Stimulated activated CD8-positive, alpha-beta memory T cell treated with anti-CD3 and anti-CD28 coated beads, Interleukin-15, amount 100 ng/mL, for 4 hours (primary cell): ENCODE measurements at regions not wholly inside any gene's neighbourhood (a gene's known extent, or its start where the extent isn't known, plus 50 kb on each side); places are given as distances from the start of the nearest gene placed in this dataset.
"Not testable (repeated sequence)": the region's sequence is repeated elsewhere in the genome, so short reads cannot be mapped to it uniquely, and the experiment has no call there.

Source experiments
- DNase-seq, 2 donors: peaks; one replicate each; pipeline ENCODE4 v3.0.0-alpha.2; 2020; ENCODE audit warnings: low read depth in 2 of 2

DNA sequence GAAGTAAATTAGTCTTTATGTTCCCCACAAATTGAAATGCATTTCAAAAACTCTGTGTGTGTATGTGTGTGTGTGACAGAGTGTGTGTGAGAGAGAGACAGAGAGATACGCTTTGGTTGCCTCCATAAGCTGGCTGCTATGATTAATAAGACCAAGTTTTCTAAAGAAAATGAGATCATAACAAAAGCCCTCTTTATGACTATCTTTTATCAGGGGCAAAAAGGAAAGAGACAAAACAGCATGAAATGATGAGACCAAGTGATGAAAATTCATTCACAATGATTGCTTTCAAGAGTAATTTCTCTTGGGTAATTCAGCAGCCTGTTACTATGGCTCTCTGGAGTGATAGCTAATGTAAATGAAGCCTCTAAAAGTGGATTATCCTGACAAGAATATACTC, 277.6 kb upstream of the PLEKHG7 start:
- no peak for DNase-seq

DNA sequence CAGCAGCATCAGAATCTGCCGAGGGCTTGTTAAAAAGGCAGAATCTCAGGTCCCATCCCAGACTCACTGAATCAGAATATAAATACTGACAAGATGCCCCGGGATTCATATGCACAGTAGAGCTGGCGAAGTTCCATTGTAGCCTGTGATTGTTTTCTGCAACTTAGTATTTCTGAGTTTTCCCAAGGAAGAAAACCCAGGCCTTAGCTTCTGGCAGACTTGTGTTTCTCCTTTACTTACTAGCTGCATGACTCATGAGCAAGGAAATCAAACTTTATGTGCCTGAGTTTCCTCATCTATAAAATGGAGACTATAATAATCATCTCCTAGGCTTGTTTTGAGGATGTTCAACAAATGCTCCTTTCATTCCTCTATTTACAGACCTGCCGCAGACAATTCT, 278.5 kb upstream of the PLEKHG7 start:
- no peak for DNase-seq

DNA sequence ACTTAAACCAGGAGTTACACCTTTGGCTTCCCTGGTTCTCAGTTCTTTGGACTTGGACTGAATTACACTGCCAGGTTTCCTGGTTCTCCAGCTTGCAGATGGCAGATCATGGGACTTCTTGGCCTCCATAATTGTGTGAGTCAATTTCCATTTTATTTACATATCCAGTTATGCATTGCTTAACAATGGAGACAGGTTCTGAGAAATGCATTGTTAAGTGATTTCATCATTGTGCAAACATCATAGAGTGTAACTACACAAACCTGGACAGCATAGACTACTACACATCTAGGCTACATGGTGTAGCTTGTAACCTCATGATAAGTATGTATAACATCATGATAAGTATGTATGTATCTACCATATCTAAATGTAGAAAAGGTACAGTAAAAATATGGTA, 276.1 kb upstream of the BTG1 start:
- no peak for DNase-seq

DNA sequence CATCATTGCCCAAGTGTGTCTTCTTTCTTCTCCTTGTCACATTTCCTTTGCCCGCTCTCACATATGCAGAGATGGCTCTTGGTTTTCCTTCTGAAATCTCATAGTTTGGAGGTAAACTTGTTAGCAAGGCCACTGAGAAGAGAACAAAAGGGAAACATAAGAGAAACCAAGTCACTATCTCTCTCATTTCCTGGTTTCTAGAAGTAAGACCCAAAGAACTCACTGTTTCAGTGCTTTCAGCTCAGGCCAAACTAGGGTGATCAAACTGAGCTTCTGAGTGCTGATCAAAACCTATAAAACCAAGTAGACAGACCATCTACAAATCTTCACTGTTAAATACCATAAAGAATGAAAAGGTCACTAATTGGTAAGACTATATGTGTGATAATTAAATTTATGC, 275.4 kb upstream of the BTG1 start:
- no peak for DNase-seq

DNA sequence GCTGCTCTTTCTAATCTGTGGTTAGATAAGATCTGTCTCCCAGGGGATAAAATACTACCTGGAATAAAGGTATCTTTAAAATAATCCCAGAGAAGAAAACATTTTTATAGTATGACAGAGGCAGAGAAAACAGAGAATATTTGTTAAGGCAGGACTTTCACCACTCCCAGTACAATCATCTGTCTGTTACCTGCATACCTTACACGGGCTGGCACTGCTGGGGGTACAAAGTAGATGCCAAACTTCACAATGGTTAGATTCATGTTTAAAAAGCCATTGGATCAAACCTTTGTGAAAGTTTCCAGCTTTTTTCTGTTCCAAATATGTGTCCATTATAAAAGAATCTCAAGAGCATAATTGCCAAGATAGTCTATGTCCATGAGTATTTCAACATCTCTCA, 273.6 kb upstream of the BTG1 start:
- DNase-seq, result no peak

DNA sequence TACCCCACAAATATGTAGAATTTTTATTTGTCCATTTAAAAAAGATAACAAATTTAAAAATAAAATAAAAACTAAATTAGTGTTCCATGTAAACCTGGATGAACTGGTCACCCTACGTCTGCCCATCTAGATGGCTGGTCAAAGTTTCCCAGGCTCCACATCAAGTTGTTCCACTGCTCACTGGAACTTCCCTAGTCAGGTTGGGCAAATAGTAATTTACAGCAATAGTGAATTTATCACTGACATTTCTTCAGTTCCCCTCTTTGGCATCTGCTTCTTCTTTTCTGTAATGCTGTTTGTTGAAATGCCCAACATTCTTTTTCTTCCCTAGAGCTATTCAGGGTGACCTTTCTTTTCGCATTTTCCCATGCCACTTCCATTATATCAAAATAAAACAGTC, 272.7 kb upstream of the BTG1 start:
- no peak for DNase-seq

DNA sequence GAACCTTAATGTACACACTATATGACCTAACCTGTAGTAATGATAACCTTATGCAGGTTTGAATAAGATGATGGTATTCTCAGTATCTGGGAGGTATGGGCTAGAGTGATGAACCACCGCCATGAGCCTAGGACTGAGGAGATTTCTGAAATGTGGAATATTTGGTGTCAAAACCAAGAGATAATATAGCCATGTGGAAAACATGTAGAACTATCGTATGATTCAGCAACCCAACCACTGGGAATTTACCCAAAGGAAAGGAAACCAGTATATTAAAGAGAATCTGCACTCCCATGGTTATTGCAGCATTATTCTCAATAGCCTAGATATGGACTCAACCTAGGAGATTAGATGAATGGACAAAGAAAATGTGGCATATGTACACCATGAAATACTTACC, 271.7 kb upstream of the BTG1 start:
- DNase-seq, result no peak

DNA sequence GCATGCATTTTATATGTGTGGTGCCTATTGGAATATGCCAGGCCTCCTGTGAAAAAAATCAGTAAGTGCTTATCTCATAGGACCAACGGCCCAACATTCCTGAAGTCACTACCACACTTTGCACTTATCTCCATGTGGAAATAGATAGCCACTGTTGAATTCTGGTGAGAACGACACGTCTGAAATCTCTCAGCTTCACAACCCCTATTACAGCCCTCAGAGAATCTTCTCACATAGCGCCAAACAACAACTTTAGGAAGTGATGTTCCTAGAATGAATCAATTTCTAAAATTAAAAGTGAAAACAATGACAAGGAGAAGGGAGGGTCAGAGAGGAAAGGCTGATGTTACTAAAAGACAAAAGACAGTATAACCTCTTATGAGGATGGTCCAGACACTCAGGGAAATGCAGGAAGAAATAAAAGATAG, 270.8 kb upstream of the BTG1 start:
- no peak for DNase-seq

DNA sequence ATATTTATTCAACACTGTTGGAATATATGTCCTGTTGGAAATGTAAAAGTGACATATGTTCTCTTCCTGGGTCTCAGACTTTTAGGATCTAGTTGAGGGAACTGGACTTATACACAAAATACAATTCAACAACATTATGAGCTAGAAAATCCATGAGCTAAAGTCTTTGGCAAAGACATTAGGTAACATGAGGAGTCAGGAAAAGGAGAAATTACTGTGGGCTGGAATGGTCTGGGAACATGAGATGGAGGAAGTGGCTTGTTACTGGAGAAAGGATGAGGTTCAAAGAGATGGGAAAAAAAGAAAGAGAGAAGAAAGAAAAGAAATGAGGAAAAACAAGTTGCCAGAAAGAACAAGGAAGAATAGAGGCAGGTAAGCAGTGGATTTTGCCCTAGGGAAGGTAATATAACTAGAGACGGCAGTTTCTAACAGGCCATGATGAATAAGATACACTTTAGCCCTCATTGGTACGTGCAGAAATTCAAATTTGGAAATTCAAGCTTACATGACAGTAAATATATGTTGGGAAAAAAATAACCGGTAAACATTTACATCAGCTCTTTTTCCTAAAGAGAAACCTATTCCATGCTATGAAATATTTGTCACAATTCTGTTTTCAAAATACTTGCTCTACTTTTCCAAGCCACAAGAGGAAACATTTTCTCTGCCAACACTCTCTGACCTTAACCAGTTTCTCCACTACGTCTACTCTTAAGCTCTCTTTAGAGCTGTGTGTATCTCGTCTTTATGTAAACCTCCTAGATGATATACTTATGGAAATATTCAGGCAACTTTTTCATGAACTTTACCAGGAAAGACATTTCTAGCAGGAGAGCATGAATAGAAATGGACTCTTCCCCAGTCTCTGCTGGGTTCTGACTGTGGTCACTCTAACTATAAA, 268.8 kb upstream of the BTG1 start:
- DNase-seq, result no peak

DNA sequence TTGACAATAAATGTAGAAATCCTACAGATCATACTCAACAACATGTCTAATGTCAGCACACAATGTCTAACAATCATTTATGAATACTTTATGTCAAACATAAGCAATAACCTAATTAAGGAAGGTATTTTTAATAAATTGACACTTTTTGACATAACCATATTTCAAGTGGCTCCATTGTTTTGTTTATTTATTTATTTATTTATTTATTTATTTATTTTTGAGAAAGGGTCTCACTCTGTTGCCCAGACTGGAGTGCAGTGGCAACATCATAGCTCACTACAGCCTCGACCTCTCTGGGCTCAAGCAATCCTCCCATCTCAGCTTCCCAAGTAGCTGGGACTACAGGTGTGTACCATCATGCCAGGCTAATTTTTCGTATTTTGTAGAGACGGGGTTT, 267.6 kb upstream of the BTG1 start:
- no peak for DNase-seq

DNA sequence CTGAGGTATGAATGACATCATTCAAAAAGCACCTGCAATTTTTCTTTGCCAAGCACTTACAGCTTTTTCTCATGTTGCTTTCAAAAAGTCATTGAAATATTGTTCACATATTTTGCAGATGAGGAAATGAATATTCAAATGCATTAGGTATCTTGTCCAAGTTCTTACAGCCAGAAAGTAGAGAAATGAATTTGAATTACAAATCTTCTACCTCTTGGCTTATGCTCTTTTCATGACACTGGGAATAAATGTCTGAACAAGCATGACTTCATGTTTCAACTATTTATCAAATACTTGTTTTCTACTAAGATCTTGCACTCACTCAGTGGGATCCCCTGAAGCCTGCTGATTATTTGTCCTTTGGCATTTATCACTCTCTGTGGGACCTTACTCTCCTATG, 267.2 kb upstream of the BTG1 start:
- DNase-seq, result no peak

DNA sequence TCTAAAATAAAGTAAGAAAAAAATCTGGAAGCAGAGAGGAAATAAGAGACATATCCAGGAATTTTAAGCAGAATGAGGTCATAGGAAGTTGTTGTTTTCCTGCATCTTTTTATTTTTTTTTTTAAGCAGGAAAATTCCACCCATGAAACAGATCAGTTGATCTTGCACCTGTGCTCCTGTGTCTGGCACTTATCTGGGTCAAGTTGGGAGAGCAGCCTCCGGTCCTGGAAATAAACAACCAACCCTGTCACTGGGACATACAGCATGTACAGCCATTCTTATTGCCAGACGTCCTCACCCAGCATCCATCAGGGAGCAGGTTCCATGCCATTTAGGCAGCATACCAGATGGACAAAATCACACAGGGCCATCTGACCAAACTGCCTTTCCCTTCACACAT, 266.0 kb upstream of the BTG1 start:
- DNase-seq, result no peak

DNA sequence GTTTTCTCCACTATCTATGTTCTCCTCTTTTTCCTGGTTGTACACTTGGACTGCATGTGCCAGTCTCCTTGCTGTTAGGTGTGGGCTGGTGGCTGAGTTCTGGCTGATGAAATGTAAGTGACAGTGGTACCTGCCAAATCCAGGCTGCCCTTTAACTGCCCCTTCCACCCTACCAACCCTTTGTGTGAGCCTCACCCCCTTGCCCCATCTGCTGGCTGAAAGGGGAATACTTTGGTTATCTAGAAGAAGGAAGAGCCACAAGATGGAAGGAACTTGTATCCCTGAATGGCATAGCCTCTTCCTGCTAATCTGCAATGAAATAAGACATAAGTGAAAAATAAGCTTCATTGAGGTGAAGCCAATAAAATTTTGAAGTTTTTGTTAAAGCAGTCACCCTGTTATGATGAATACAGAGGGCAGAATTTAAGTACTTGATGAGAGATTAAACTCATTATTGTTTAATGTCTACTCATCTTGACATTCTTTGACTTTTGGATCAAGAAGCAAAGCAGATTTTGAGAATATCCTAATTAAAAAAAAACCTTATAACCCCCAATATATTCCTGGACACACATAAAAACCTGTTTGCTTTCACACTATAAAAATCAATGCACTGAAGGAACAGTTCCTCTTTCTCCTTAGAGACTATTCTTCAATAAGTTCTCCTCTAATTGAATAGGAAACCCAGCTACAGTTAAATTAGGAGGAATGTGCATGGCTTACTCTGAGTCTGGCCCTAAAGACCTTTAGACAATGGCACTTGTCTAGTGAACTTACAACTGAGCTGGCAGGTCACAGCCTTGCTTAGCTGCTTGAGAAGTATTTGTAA, 262.6 kb upstream of the BTG1 start:
- no peak for DNase-seq

DNA sequence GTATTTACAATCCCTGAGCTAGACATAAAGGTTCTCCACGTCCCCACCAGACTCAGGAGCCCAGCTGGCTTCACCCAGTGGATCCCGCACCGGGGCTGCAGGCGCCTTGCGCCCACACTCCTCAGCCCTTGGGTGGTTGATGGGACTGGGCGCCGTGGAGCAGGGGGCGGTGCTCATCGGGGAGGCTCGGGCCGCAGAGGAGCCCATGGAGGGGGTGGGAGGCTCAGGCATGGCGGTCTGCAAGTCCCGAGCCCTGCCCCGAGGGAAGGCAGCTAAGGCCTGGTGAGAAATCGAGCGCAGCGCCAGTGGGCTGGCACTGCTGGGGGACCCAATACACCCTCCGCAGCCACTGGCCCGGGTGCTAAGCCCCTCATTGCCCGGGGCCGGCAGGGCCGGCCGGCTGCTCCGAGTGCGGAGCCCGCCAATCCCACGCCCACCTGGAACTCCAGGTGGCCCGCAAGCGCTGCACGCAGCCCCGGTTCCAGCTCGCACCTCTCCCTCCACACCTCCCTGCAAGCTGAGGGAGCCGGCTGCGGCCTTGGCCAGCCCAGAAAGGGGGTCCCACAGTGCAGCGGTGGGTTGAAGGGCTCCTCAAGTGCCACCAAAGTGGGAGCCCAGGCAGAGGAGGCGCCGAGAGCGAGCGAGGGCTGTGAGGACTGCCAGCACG, 260.9 kb upstream of the BTG1 start:
- DNase-seq, result not testable (repeated sequence)

DNA sequence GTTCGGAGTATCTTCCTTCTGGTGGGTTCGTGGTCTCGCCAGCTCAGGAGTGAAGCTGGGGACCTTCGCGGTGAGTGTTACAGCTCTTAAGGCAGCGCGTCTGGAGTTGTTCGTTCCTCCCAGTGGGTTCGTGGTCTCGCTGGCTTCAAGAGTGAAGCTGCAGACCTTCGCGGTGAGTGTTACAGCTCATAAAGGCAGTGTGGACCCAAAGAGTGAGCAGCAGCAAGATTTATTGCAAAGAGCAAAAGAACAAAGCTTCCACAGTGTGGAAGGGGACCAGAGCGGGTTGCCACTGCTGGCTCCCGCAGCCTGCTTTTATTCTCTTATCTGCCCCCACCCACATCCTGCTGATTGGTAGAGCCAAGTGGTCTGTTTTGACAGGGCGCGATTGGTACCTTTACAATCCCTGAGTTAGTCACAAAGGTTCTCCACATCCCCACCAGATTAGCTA, 260.2 kb upstream of the BTG1 start:
- peak in 1 of 2 donors; percentile 51 for DNase-seq

DNA sequence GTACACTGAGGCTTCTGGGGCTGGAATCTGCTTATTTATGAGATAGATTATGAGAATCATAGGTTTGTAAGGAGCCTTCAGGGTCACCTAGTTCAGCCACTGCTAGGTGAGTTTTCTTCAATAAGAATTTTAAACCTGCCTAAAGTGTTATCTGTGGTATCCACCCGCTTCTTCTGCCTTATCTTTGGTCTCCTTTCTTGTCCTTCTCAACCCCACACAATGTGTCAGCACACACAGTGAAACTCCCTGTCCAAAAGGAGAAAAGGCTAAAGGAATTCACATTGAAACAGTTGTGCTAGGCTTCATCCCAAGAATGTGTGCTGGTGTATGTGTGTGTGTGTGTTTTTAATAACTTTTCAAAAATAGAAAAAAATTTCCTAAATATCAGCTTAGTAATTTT, 259.3 kb upstream of the BTG1 start:
- no peak for DNase-seq

DNA sequence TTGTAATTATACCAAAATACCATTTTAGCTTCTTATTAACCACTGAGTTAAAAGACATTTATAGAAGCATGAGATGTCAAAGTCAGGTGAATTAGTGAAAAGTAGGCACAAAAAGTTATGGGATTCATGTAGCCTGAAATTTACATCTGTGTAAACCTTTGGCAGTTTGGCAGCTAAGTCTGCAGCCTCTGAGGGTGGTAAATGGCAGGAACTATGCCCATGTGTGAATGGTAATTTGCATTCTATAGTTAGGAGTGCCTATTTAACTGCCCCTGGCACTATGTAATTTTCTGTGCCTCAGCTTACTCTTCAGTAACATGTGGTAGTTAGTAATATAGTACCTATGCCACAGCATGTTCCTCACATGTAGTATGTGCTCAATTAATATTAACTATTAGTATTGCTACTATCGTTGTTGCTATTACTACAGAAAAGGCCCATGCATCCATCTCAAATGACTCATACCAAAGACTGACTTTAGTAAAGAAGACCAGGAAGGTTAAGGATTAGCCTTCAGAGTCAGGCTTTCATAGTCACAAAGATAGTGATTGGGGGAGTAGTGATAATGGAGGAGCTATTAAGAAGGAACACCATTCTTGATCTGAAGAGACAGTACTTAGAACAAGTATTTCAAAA, 258.7 kb upstream of the BTG1 start:
- DNase-seq, result no peak

DNA sequence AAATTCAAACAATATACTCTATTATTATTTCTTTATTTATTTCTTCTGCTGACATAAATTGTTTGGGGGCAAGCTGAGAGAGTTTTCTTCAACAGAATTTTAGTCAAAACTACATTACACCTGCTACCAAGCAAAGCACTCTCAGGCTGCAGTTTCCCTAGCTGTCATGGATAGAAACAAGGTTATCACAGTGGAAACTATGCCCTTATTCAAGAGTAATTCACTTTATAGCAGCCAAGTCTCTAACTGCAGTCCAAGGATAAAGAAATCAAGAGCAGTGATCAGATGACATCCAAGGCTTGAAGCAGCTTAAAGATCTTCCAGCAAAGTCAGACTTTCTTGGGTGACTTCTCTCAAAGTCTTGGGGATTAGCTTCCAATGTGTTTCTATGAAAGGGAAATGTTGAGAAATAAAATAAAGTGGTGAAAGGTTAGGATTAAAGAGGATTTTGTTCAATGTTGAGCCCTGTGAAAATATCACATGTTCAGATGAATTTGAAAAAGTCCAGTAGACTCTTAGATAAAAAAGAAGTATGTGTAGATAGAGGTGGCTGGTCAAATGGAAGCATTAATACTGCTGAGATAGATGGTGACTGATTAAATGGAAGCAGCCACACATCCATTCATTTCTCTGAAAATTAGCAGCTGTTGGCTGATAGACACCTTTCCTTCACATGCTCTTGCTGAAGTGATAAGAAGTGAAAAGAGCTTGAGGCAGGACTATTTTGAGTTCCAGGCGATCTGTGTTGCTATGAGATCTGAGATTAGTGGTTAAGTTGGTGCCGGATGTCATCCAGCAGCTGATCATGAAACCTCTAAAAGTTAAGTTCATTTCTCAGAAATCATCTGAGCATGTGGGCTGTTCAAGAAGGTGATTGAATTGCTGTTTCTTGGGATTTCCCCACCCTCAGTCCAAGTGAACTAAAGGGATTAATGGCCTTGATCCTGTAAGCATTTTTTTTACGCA, 257.8 kb upstream of the BTG1 start:
- peak in 1 of 2 donors; percentile 51 for DNase-seq

DNA sequence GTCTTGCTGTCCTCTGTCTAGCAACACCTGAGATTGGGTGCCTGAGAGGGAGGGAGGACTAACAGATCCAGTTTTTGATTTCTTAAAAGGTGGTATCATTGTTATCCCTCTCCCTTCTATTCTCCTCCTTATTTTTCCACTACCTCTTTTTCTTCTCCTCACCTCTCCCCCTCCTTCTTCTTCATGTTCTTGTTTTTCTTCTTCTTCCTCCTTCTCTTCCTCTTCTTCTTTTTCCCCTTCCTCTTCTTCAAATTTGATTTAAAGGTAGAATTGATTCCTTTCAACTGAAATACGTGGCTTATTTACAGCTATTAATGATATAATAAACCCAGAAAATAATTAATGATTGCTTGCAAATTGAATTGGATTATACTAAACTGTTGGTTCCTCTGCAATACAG, 256.8 kb upstream of the BTG1 start:
- no peak for DNase-seq

DNA sequence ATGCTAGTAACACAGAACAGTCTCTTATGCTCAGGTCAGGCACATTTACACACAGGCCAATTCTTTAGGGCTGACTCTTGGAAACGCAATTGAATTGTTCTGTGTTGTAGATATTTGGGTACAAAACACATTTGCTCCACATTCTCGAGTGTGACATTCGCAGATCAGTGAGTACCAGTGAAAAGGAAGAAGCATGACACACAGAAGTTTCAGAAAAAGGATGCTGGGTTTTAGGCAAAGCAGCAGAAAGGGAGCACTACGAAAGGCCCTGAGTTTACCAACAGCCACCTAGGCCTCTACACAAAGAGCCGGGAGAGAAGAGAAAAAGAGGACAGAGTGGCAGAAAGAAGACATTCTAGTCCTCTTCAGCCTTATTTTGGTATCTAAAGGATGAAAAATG, 254.4 kb upstream of the BTG1 start:
- DNase-seq, result no peak
